SK-N-SH (cell line): ENCODE measurements at regions not wholly inside any gene's neighbourhood (a gene's known extent, or its start where the extent isn't known, plus 50 kb on each side); places are given as distances from the start of the nearest gene placed in this dataset.

Experiments used
- CTCF ChIA-PET: fragments of 300-600, 350-600 bp; formaldehyde crosslinking; extraction: SDS; loops from one replicate; lab custom pipeline; 2021; lab: Yijun Ruan, JAX
- POLR2A ChIA-PET: fragments of 350-600 bp; sonication (Branson Sonifier 250); formaldehyde crosslinking; extraction: SDS; loops from one replicate; lab custom pipeline; 2020; ENCODE audit warnings: antibody characterized with exemption, inconsistent platforms; lab: Yijun Ruan, JAX
- DNase-seq: peaks from one replicate; pipeline ENCODE4 v3.0.0; 2012
- H2AFZ ChIP-seq: fragments of 200-600 bp; sonication (generic); 2 replicates; pipeline ENCODE4 v1.8.1; 2016; ENCODE audit warnings: antibody characterized with exemption, mild to moderate bottlenecking, low read depth
- H3F3A ChIP-seq: fragments of 200-600 bp; sonication (generic); replicated peaks from 2 replicates; pipeline ENCODE3; 2016; ENCODE audit warnings: antibody characterized with exemption, mild to moderate bottlenecking; ENCODE audit not compliant: insufficient read depth
- H3K27ac ChIP-seq, 2 experiments: fragments of 200-500 bp in 1 of 2; fragments of 200-600 bp in 1 of 2; sonication (Bioruptor generic) in 1 of 2; sonication (generic), shearing (Covaris generic) in 1 of 2; 2 replicates each; pipeline versions ENCODE4 v1.5.1 to v1.6.1; 2014 to 2016; ENCODE audit warnings: low read depth in 2 of 2, inconsistent platforms in 1 of 2, low read length in 1 of 2, mild to moderate bottlenecking in 1 of 2, mixed read lengths in 1 of 2
- H3K27me3 ChIP-seq: fragments of 200-600 bp; sonication (generic), shearing (Covaris generic); 2 replicates; pipeline ENCODE4 v1.6.1; 2016; ENCODE audit warnings: mixed run types; ENCODE audit not compliant: insufficient read depth
- H3K36me3 ChIP-seq, 2 experiments: fragments of 200-500 bp in 1 of 2; fragments of 200-600 bp in 1 of 2; sonication (Bioruptor generic) in 1 of 2; sonication (generic) in 1 of 2; replicated peaks in 1 of 2; 2 replicates each; pipeline versions ENCODE3 to v1.5.1; 2014 to 2016; ENCODE audit warnings: low read length in 1 of 2, mild to moderate bottlenecking in 1 of 2; ENCODE audit not compliant: insufficient read depth in 2 of 2, control insufficient read depth in 1 of 2
- H3K4me1 ChIP-seq, 2 experiments: fragments of 200-500 bp in 1 of 2; fragments of 200-600 bp in 1 of 2; sonication (Bioruptor generic) in 1 of 2; sonication (generic), shearing (Covaris generic) in 1 of 2; 2 replicates each; pipeline versions ENCODE4 v1.5.1 to v1.6.1; 2014 to 2016; ENCODE audit warnings: low read depth in 1 of 2, low read length in 1 of 2, mixed run types in 1 of 2; ENCODE audit not compliant: insufficient read depth in 2 of 2, control insufficient read depth in 1 of 2
- H3K4me2 ChIP-seq: fragments of 200-600 bp; sonication (generic), shearing (Covaris generic); 2 replicates; pipeline ENCODE4 v1.6.1; 2017; ENCODE audit warnings: mixed run types
- H3K4me3 ChIP-seq, 2 experiments: fragments of 200-500 bp in 1 of 2; fragments of 200-600 bp in 1 of 2; sonication (Bioruptor generic) in 1 of 2; sonication (generic), shearing (Covaris generic) in 1 of 2; 2 replicates each; pipeline versions ENCODE4 v1.5.1 to v1.8.1; 2014 to 2016; ENCODE audit warnings: low read depth in 2 of 2, inconsistent platforms in 1 of 2, low read length in 1 of 2, mild to moderate bottlenecking in 1 of 2, mixed read lengths in 1 of 2, moderate library complexity in 1 of 2
- H3K79me2 ChIP-seq: fragments of 200-600 bp; sonication (generic); 2 replicates; pipeline ENCODE4 v1.8.1; 2017; ENCODE audit warnings: mild to moderate bottlenecking; ENCODE audit not compliant: insufficient read depth
- H3K9ac ChIP-seq: fragments of 200-600 bp; sonication (generic); 2 replicates; pipeline ENCODE4 v1.6.1; 2017; ENCODE audit warnings: mixed run types
- H3K9me2 ChIP-seq: fragments of 200-600 bp; sonication (generic); 2 replicates; pipeline ENCODE4 v1.6.1; 2017; ENCODE audit warnings: mixed run types
- H3K9me3 ChIP-seq: fragments of 200-600 bp; sonication (generic); 2 replicates; pipeline ENCODE4 v1.6.1; 2017; ENCODE audit warnings: mixed run types, mild to moderate bottlenecking, moderate library complexity
- H4K20me1 ChIP-seq: fragments of 200-600 bp; sonication (generic); 2 replicates; pipeline ENCODE4 v1.6.1; 2017; ENCODE audit warnings: mild to moderate bottlenecking, mixed run types; ENCODE audit not compliant: insufficient read depth
- CHD2 ChIP-seq: fragments of 150-350 bp; IDR thresholded peaks from 2 replicates; pipeline ENCODE4 v1.6.1; 2018; ENCODE audit warnings: low read length; ENCODE audit not compliant: partially characterized antibody
- FOXJ3 ChIP-seq: sonication (generic); formaldehyde crosslinking; IDR thresholded peaks from 2 replicates; pipeline ENCODE4 v1.5.1; 2020; ENCODE audit warnings: mild to moderate bottlenecking, missing genetic modification reagents
- IRF3 ChIP-seq: fragments of 150-350 bp; IDR thresholded peaks from 2 replicates; pipeline ENCODE4 v1.6.1; 2016; ENCODE audit warnings: mild to moderate bottlenecking, low read depth, low read length
- MAX ChIP-seq: IDR thresholded peaks from 2 replicates; pipeline ENCODE4 v1.4.0; 2012; ENCODE audit warnings: low read depth
- MEF2A ChIP-seq: IDR thresholded peaks from 2 replicates; pipeline ENCODE4 v1.4.0; 2012; ENCODE audit warnings: low read depth, borderline replicate concordance
- NFIC ChIP-seq: IDR thresholded peaks from 2 replicates; pipeline ENCODE4 v1.4.0; 2012; ENCODE audit warnings: borderline replicate concordance
- PBX3 ChIP-seq: IDR thresholded peaks from 2 replicates; pipeline ENCODE4; 2012
- RAD21 ChIP-seq: IDR thresholded peaks from 2 replicates; pipeline ENCODE4 v1.6.1; 2012; ENCODE audit warnings: mild to moderate bottlenecking, low read length
- TAF1 ChIP-seq: IDR thresholded peaks from 2 replicates; pipeline ENCODE4 v1.6.1; 2012; ENCODE audit warnings: low read depth, mild to moderate bottlenecking, low read length, moderate library complexity, borderline replicate concordance
- USF1 ChIP-seq: IDR thresholded peaks from 2 replicates; pipeline ENCODE4 v1.4.0; 2012; ENCODE audit warnings: low read depth, borderline replicate concordance
- USF2 ChIP-seq: fragments of 150-350 bp; IDR thresholded peaks from 2 replicates; pipeline ENCODE4 v1.6.1; 2017; ENCODE audit warnings: antibody characterized with exemption, low read length, low read depth, borderline replicate concordance
- WGBS: methylation state at CpG from one replicate; pipeline ENCODE4 v1.1.6; 2017; ENCODE audit warnings: low lambda C conversion rate; 5-methylcytosine and 5-hydroxymethylcytosine counted together

GRCh38 chr1:5404412-5405203, 587.6 kb downstream of the NPHP4 start (continued):
- no peak for TF ChIP-seq PBX3
- no peak for TF ChIP-seq MEF2A
- TF ChIP-seq FOXJ3 (CRISPR knock-in tag): no peak
- TF ChIP-seq TAF1: no peak

- WGBS: no CpG with 5 or more reads among the region's 5 CpGs
- Histone ChIP-seq H3K4me3 (no peak overlapping the region), H3K9me3 (no peaks in the 10 kb centered on the region), H3K79me2 (no peaks in the 10 kb centered on the region), H4K20me1 (no peaks in the 10 kb centered on the region), H3K4me1 (peaks cover 0 to 8% of the 10 kb centered on the region in 2 experiments; a peak in 1 of 4 replicates), H3K9ac (no peak overlapping the region), H3F3A (no peaks in the 10 kb centered on the region), H3K4me2 (no peak overlapping the region), H3K27ac (no peak overlapping the region), H2AFZ (no peak overlapping the region), H3K27me3 (no peaks in the 10 kb centered on the region), H3K36me3 (no peaks in the 10 kb centered on the region), H3K9me2 (no peaks in the 10 kb centered on the region)
- no peak for TF ChIP-seq IRF3
- TF ChIP-seq MAX: no peak
- TF ChIP-seq CHD2: no peak
- no peak for TF ChIP-seq USF2
- TF ChIP-seq RAD21: no peak
- TF ChIP-seq NFIC: no peak
- TF ChIP-seq USF1: no peak
- DNase-seq: no peak
- CTCF ChIA-PET: no interaction called here
- POLR2A ChIA-PET: no interaction called here
These were observed 588.3 kb downstream of the NPHP4 start for GRCh38 chr1:5403935-5404334.
